Stimulated activated CD8-positive, alpha-beta memory T cell treated with anti-CD3 and anti-CD28 coated beads, Interleukin-4, amount 100 ng/mL, for 4 hours (primary cell): ENCODE measurements at regions not wholly inside any gene's neighbourhood (a gene's known extent, or its start where the extent isn't known, plus 50 kb on each side); places are given as distances from the start of the nearest gene placed in this dataset.
"Not testable (repeated sequence)": the region's sequence is repeated elsewhere in the genome, so short reads cannot be mapped to it uniquely, and the experiment has no call there.

Experiments used
- DNase-seq, 2 donors: peaks; one replicate each; pipeline ENCODE4 v3.0.0-alpha.2; 2020; ENCODE audit warnings: low read depth in 2 of 2, low spot score in 1 of 2

DNA sequence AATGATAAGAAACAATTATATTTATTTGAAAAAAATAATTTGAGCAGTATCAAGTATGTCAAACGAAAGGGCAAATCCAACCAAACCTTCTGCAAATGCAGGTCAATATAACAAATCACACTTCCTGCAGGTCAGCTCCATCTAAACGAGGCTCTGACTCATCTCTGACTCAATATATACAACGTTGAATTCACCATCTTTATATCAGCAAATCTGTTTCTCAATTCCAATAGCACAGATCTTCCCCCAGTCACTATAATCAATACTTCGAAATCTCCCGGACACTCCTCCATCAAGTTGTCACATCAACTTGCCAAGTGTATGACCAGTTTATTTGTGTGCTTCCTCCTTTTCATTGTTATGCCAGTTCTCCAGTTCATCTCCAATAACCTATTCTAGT is 388.9 kb downstream of the ZEB2 start:
- no peak for DNase-seq

DNA sequence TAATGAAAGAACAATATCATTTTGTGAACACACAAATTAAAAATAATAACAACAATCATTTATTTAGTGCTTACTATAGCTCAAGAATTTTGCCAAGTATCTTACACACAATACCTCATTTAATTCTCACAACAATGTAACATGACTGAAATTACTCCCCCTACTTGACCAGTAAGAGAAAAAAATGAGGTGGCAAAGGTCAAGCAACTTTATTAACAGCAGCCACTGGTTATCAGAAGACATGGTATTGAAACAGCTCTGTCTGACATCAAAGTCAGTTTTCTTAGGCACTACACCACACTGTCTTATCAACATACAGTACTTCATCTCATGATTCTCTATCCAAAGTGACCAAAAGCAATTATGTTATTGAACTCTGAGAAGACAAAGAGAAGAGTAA is 389.4 kb downstream of the ZEB2 start:
- DNase-seq, result no peak

DNA sequence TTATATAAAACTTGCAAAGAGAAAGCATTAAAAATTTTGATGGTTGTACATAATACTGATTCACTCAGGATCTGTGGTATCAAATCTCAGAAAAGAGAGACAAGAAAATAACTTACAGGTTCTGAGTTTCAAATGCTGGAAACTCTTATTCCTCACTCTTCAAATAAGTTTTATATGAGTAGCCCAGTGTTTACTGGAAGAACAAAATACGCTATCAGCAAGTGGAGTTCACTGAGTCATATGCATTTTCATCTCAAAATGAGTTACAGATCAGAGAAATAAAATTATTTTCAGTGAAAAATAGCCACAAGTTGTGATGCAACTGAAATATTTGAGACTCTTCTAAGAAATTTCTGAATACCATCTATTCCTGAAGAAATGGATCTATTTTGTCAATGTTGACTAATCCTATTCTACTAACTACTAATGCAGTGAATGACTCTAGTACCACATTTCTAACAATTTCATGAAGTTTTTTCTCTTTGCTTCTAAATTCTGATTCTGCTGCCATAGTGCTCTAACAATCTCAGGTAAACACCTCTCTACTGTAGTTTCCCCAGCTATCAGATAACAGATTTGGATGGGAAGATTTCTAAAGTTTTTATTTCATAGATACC is 391.7 kb downstream of the ZEB2 start:
- DNase-seq, result no peak

DNA sequence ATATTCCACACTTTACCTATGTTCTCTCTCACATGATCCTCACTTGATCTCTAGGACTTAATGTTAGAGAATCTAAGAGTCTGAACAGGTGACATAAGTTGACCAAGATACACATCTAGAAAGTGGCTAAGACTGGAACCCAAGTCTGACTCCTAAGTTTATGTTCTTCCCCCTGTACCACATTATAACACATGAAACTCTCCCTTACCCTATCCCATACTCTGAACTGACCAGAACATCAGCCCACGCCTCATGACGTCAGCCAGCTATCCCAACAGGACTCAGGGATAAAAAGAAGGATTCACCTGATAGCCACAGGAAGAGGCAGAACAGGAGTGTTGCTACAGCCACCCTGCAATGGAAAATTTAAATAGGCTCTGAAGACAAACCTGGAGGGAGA is 392.2 kb downstream of the ZEB2 start:
- DNase-seq, result no peak

DNA sequence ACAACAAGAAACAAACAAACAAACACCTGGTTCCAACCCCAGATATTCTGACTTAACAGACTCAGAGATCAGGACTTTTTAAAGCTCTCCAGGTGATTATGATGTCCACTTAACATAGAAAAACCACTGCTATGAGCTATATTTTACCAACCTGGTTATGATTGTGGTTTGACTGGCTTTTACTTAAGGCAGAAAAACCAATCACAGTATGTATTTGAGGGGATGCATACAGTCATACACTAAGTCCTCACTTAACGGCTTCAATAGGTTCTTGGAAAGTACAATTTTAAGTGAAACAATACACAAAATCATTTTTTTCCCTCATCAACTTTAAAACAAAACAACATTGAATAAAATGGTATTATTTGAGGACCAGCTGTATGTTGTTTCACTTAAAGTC is 393.6 kb downstream of the ZEB2 start:
- DNase-seq, result no peak

DNA sequence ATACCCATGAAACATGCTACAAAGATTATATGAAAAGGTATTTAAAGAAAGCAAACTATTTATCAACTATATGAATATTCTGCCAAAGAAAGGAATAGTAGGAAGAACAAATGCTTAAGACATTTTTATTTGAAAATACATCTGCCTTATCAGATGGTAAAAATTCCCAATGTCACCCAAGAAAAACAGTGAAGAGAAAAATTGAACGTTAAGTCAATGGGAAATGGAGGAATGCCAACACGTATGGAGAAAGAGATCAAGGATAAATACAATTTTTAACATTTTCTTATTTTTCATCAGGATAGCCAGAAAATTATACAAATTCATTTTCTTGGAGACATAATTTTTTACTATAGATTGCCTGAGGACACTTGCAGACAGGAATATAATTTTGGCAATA is 394.2 kb downstream of the ZEB2 start:
- DNase-seq, result no peak

DNA sequence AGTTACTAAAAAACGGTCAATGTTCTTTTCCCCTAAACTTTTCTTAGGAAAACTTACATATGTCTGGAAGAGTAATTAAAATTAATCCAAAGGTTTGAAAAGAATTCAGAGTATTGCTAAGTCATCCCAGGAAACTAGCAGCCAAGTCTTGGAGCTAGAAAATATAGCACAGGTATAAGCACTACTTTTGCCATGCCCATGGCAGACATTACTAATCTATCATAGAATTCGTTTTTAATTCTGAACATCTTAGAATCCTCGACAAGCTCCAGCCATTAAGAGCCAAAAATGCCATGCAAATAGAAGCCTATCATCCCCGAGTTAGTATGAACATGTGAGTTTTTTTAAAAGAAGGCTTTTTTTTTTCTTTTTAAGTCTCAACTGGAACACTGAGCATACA is 395.0 kb downstream of the ZEB2 start:
- DNase-seq, result no peak

DNA sequence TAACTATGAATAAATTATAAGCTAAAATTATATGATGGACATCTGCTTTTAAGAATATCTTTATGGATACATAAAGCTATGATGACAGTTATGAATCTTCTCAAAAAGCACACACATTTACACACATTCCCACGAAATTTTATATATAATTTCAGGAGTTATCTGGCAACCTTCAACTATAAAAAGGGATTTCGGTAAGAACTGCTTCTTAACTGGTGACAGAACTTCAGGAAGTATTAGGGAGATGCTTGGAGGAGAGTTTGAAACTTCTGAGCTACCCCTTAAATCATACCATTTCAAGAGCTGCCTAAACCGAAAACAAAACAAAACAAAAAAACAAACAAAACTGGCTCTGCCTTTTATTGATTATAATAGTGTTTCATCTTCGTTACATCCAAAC is 399.4 kb downstream of the ZEB2 start:
- DNase-seq, result no peak

DNA sequence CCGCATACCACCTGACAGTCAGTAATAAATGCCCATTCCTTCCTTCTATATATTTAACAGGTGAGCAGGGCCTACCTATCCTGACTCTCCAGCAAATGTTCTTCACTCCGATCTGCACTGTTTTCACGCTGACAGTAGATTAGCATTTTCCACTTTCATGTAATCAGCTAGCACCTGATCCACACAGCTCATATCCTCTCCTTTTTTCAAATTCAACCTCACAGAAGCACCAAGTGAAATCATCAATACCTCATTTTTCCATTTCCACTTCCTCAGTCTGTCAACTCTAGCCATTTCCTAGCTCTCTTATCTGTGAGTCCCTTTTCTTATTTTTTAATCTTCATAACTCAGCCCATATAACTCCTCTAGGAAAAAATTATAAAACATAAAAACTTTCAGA is 402.8 kb downstream of the ZEB2 start:
- DNase-seq, result no peak

DNA sequence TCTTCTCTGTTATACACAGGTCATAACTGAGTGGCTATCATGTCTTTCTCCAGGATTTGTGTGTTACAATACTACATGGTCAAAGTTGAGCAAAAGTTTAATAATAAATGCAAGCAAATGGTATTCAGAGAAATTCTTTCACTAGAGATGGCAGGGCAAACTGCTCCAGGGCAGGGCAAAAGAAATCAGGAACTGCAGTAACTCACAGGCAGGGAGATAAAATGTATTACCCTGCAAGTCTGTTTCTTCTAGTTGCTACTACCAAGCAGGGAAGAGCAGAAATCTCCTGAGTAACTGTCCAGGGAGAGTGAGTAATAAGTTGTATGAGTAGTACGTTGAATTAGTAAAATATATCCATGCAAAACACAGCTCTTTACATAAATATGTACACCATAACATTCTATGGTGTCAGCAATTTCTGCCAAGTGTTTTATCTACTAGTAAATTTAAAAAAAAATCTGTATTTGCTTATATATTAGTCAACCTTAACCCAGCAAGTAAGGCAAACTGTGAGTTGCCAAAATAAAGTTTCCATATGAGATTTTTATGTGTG is 404.1 kb downstream of the ZEB2 start:
- no peak for DNase-seq

DNA sequence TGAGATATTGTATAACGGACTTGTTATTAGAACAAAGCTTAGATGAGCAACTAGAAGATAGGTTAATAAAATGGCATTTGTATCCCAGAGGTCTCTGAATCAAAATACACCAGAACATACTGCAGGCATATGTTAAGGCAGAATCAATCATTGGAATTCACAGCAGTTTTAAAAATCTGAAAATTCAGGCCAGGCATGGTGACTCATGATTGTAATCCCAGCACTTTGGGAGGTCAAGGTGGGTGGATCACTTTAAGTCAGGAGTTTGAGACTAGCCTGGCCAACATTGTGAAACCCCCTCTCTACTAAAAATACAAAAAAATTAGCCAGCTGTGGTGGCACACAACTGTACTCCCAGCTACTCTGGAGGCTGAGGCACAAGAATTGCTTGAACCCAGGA is 405.2 kb downstream of the ZEB2 start:
- DNase-seq, result no peak

DNA sequence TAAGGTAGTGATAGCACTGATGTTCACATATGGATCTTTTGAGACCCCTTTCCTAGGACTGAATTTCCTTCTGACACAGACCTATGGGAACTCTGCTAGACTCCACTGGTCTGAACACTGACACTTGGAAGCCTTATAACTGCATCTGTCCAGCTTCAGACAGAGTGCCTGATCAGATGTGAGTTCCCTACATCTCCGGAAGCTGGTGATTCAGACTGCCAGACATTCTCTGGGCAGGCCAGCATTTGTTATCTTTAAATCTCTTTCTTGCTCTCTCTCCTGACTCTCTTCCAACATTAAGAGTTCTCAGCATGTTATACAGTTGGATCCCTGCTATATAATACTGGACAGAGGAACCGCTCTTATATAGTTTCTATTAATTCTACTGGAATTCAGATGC is 408.5 kb downstream of the ZEB2 start:
- no peak for DNase-seq

DNA sequence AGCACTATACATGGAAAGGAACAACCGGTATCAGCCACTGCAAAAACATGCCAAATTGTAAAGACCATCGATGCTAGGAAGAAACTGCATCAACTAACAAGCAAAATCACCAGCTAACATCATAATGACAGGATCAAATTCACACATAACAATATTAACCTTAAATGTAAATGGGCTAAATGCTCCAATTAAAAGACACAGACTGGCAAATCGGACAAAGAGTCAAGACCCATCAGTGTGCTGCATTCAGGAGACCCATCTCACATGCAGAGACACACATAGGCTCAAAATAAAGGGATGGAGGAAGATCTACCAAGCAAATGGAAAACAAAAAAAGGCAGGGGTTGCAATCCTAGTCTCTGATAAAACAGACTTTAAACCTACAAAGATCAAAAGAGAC is 413.8 kb downstream of the ZEB2 start:
- DNase-seq, result not testable (repeated sequence)

DNA sequence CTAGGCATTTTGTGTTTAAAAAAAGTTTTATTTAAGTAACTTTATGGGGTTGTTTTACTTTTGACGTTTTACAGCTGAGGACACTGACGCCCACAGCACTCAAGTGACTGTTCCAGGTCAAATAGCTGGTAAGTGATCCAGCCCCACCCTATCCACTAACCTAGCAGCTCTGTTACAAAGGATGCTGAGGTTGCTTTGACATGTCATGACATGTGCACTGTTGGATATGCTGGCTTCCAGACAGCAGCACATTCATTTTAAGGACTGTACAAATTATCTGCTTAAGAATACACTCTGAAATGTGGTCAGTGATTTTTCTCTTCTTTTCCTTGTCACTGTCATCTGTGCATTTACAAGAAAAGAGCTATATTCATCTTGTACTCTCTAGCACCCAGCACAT is 417.5 kb downstream of the ZEB2 start:
- no peak for DNase-seq

DNA sequence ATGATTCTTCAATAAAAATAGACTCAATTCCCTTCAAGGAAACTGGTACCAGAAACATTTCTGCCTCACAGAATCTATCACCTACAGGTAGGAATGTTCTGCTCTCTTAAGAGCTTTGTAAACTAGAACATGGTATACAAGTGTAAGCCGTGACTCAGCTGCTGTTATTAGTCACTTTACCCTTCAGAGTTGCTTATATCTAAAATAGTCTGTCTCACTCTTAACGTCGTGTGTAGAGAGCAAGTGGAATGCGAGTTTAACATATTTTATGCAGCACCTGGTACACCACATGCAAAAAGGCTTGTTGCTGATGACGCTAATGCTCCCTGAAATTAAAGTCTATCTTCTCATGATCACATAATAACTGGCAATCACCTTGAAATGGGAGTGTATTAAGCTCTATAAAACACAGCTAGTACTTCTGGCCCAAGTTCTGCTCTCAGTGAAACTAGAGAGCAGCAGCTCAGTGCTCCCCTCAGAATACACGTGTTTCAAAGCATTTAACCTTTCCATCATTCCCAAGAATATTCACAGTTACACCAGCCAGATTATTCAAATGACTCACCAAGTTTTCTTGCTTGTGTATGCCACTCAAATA is 420.0 kb downstream of the ZEB2 start:
- DNase-seq, result no peak

DNA sequence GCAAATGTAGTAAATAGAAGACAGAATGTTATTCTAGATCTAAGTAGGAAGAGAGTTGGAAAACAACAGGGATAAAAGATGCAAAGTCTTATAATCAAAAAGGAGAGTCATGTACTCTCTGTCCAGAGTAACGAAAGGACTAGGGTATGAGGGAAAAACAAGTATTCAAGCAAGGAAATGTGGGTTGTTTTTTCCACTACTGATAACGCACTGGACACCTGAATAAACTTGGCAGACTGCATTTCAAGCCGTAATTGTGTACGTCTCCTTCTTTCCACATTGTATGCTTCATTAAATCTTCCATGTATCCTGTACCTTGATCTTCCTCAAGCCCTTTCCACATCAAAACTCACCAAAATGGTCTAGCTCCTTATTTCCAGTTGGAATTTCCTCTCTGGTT is 420.6 kb downstream of the ZEB2 start:
- DNase-seq, result no peak

DNA sequence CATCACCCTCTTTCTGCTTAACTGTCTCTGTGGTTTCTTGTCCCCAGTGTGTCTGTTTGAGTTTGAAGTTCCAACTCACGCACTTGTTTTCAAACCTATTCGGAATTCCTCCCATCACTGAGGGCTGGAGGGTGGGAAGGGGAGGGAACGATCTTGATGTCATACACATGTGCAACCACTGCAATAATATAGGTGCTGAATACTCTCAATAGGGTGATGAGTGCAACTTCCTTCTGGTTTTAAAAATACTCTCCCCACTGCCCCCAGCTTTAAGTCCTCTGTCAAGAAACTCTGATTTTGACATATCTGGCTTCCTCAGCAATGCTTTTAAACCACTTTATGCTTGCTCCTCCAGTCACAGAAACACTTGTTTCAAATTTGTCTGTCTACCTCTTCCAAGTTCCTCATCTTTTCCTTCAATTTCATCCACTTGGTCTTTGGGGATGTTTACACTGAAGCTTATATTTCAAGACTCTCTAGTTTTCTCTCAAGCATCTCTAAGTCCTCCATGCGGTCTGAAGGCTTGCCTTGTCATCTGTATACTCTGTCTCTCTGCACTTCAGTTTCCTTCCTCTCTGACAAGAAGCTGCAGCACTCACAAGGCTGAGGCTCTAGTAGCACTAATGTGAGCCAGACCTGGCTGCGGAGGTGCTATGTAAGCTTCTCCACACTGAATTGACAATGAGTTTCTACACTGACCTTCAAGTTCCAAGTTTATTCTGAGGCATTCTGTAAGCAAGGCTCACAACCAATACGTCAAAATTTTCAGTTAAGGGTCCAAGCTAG is 422.3 kb downstream of the ZEB2 start:
- DNase-seq, result no peak

DNA sequence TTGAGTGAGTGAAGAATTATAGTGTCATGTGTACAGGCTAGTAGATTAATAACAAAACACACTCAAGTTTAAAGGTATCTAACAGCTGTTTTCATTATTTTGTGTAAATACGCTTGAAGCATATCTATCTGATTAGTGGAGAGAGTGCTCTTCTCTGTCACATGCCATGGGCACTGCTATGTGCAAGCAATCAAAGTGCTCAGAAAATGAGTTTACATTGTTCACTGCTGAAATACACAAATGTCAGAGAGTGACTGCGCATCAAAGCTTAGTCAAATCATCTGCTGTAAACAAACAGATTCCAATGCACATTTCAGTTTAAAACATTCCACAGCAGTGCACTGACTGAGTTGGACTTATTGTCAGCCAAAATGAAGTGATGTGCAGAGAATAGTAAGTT is 423.4 kb downstream of the ZEB2 start:
- no peak for DNase-seq

DNA sequence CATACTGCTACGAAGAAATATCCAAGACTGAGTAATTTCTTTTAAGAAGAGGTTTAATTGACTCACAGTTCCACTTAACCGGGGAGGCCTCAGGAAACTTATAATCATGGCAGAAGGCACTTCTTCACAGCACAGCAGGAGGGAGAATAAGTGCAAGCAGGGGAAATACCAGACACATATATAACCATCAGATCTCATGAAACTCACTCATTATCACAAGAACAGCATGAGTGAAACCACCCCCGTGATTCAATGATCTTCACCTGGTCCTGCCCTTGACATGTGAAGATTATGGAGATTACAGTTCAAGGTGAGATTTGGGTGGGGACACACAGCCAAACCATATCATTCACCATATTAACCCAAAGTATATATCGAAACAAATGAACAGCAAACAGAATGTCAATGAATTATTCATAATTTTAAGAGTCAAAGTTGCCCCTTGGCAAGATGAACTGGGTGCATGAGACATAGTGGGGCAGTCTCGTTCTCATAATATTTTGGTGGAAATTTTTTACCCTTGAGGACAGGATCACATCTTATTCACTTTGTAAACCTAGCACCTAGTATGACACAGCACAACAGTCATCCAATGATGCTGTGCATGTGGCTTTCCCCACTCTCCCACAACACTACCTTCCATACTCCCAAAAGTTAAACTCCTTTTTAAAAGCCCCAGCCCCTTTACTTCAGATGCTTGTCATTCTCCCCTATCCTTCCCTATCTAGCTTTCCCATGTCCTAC is 425.3 kb downstream of the ZEB2 start:
- no peak for DNase-seq

DNA sequence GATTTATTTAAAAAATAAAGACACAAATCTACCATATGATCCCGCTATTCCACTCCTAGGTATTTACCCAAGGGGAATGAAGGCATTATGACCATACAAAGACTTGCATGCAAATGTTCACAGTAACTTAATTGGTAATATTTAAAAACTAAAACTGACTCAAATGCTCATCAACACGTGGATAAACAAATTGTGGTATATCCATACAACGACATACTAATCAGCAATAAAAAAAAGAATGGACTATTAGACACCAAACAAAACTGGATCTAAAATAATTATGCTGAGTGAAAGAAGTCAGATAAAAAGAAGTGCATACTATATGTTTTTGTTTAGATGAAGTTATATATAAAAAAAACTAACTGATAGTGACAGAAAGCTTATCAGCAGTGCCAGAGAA is 428.3 kb downstream of the ZEB2 start:
- DNase-seq, result no peak

DNA sequence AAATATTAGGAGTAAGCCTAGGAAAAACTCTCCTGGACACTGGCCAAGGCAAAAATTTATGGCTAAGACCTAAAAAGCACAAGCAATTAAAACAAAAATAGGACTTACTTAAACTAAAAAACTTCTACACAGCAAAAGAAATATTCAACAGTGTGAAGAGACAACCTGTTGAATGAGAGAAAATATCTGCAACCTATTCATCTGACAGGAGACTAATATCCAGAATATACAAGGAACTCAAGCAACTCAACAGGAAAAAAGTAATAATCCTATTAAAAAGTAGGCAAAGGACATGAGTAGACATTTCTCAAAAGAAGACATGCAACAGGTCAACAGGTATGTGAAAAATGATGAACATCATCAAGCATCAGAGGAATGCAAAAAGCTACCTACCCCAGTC is 431.1 kb downstream of the ZEB2 start:
- DNase-seq, result no peak

DNA sequence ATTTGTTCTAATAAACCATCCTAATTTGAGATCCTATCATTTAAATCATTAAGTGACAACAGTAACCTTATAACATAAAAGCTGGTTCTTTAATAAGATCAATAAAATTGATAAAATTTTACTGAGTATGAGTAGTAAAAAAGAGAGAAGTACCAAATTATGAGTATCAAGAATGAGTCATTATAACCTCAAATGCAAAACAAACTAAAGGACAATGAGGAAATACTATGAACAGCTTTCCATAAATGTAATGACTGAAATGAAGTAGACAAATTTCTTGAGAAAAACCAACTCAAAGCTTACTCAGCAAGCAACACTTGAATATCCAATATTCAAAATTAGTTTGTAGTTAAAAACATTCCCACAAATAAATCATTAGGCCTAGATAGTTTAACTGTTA is 433.0 kb downstream of the ZEB2 start:
- DNase-seq, result no peak
